K562 (cell line): ENCODE measurements at regions not wholly inside any gene's neighbourhood (a gene's known extent, or its start where the extent isn't known, plus 50 kb on each side); places are given as distances from the start of the nearest gene placed in this dataset.

Experiments
- ILF3 ChIP-seq: fragments of 450-650 bp; IDR thresholded peaks from 2 replicates; pipeline ENCODE4 v1.6.1; 2018; ENCODE audit warnings: antibody characterized with exemption, mild to moderate bottlenecking, moderate library complexity, borderline replicate concordance
- JUNB ChIP-seq: fragments of 450-650 bp; formaldehyde crosslinking; conservative IDR thresholded peaks from 2 replicates; pipeline ENCODE4 v1.4.0; 2020; ENCODE audit warnings: mild to moderate bottlenecking
- KAT7 ChIP-seq: sonication (generic); formaldehyde crosslinking; IDR thresholded peaks from 2 replicates; pipeline ENCODE4 v1.8.0; 2022; ENCODE audit warnings: missing genetic modification reagents, mild to moderate bottlenecking, borderline replicate concordance
- KHSRP ChIP-seq: fragments of 450-650 bp; IDR thresholded peaks from 2 replicates; pipeline ENCODE4 v1.6.1; 2017
- MXD1 ChIP-seq: fragments of 250-450 bp; sonication (Bioruptor Pico); IDR thresholded peaks from 2 replicates; pipeline ENCODE4 v1.8.0; 2021; ENCODE audit warnings: borderline replicate concordance, mild to moderate bottlenecking, moderate library complexity; ENCODE audit not compliant: poor library complexity, severe bottlenecking
- PHF8 ChIP-seq: fragments of 200-600 bp; sonication (generic); IDR thresholded peaks from 2 replicates; pipeline ENCODE4 v1.6.1; 2012; ENCODE audit warnings: mixed run types, mild to moderate bottlenecking, inconsistent platforms, low read length, moderate library complexity, borderline replicate concordance
- SIX5 ChIP-seq, 2 experiments: IDR thresholded peaks; 2 replicates each; pipeline ENCODE4 v1.6.1; 2011; ENCODE audit warnings: low read length in 2 of 2, borderline replicate concordance in 1 of 2, low read depth in 1 of 2, mild to moderate bottlenecking in 1 of 2, moderate library complexity in 1 of 2; ENCODE audit not compliant: insufficient read depth in 1 of 2
- SMARCE1 ChIP-seq: fragments of 450-650 bp; IDR thresholded peaks from 2 replicates; pipeline ENCODE4 v1.7.1; 2016; ENCODE audit warnings: mild to moderate bottlenecking
- SREBF2 ChIP-seq: sonication (generic); formaldehyde crosslinking; IDR thresholded peaks from 2 replicates; pipeline ENCODE4 v1.4.0; 2020; ENCODE audit warnings: mild to moderate bottlenecking, missing genetic modification reagents
- SRF ChIP-seq, 2 experiments: fragments of 250-450, 450-650 bp in 1 of 2; sonication (Bioruptor Pico) in 1 of 2; sonication (generic) in 1 of 2; formaldehyde crosslinking; IDR thresholded peaks; 2 replicates each; pipeline versions ENCODE4 v1.5.0 to v1.5.1; 2020 to 2022; ENCODE audit warnings: mild to moderate bottlenecking in 1 of 2, missing genetic modification reagents in 1 of 2
- THRA ChIP-seq: fragments of 450-650 bp; IDR thresholded peaks from 2 replicates; pipeline ENCODE4 v1.6.1; 2017; ENCODE audit warnings: mild to moderate bottlenecking, moderate library complexity
- ZBTB17 ChIP-seq: fragments of 450-650 bp; formaldehyde crosslinking; IDR thresholded peaks from 2 replicates; pipeline ENCODE4 v1.4.0; 2020; ENCODE audit warnings: mild to moderate bottlenecking
- ZFX ChIP-seq: sonication (generic); formaldehyde crosslinking; IDR thresholded peaks from 2 replicates; pipeline ENCODE4 v1.8.0; 2022; ENCODE audit warnings: mild to moderate bottlenecking, missing genetic modification reagents, moderate library complexity
- ZNF395 ChIP-seq: fragments of 200-800 bp; sonication (Bioruptor generic); IDR thresholded peaks from 2 replicates; pipeline ENCODE4 v1.6.1; 2017; ENCODE audit warnings: missing genetic modification characterization, missing compliant biosample characterization
- ZNF449 ChIP-seq: fragments of 250-450 bp; sonication (Bioruptor Pico); IDR thresholded peaks from 2 replicates; pipeline ENCODE4 v1.8.0; 2022; ENCODE audit warnings: moderate library complexity, mild to moderate bottlenecking, inconsistent platforms
- ZNF699 ChIP-seq: fragments of 250-450 bp; sonication (Bioruptor Pico); IDR thresholded peaks from 2 replicates; pipeline ENCODE4 v1.8.0; 2021; ENCODE audit warnings: mild to moderate bottlenecking, moderate library complexity; ENCODE audit not compliant: insufficient replicate concordance
- ZNF766 ChIP-seq: fragments of 200-800 bp; sonication (Bioruptor generic); conservative IDR thresholded peaks from 2 replicates; pipeline ENCODE4 v1.6.1; 2016; ENCODE audit warnings: missing genetic modification characterization, missing compliant biosample characterization
- TF ChIP-seq, protein P1 (sequence below): fragments of 450-650 bp; IDR thresholded peaks from 2 replicates; pipeline ENCODE4 v1.6.1; 2017; ENCODE audit warnings: antibody characterized with exemption, mild to moderate bottlenecking

DNA sequence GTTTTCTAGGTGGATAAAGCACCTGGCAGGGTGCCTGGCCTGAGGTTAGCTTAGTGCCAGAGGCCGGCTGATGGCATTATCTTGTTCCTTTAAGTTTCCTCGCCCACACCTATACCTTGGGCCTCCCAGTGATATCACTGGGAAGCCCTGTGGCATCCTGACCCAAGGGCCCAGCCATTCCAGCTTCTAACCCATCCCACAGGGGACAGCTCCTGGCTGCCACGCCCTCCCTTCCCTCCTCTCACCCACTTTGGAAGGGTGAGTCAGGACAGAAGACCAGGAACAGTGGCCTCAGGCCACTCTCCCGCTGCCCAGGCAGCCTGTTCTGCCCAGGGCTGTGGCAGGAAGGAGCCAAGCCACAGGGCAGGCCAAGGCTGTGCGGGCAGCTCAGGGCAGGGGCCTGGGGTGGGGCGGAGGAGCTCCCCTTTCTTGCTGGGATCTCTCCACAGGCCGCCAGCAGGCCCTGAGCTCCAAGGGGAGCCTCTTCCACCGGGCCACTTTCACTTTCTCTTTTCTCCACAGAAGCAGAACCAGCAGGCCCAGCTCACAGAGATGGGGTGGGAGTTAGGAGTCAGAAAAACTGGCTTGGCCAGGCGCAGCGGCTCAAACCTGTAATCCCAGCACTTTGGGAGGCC lies 75.1 kb downstream of the IRF2BPL start (continued):
- TF ChIP-seq, protein P1, sequence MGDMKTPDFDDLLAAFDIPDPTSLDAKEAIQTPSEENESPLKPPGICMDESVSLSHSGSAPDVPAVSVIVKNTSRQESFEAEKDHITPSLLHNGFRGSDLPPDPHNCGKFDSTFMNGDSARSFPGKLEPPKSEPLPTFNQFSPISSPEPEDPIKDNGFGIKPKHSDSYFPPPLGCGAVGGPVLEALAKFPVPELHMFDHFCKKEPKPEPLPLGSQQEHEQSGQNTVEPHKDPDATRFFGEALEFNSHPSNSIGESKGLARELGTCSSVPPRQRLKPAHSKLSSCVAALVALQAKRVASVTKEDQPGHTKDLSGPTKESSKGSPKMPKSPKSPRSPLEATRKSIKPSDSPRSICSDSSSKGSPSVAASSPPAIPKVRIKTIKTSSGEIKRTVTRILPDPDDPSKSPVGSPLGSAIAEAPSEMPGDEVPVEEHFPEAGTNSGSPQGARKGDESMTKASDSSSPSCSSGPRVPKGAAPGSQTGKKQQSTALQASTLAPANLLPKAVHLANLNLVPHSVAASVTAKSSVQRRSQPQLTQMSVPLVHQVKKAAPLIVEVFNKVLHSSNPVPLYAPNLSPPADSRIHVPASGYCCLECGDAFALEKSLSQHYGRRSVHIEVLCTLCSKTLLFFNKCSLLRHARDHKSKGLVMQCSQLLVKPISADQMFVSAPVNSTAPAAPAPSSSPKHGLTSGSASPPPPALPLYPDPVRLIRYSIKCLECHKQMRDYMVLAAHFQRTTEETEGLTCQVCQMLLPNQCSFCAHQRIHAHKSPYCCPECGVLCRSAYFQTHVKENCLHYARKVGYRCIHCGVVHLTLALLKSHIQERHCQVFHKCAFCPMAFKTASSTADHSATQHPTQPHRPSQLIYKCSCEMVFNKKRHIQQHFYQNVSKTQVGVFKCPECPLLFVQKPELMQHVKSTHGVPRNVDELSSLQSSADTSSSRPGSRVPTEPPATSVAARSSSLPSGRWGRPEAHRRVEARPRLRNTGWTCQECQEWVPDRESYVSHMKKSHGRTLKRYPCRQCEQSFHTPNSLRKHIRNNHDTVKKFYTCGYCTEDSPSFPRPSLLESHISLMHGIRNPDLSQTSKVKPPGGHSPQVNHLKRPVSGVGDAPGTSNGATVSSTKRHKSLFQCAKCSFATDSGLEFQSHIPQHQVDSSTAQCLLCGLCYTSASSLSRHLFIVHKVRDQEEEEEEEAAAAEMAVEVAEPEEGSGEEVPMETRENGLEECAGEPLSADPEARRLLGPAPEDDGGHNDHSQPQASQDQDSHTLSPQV: peak; percentile 61; the same call in 1 of the 2 replicates
- TF ChIP-seq ZNF395: peak; percentile 74; the same call in 1 of the 2 replicates
- TF ChIP-seq ILF3: no peak
- TF ChIP-seq SREBF2 (CRISPR knock-in tag): no peak
- TF ChIP-seq THRA: no peak
- TF ChIP-seq SMARCE1: peak; percentile 14; the same call in 1 of the 2 replicates
- peak; percentile 23; the same call in 1 of the 2 replicates for TF ChIP-seq PHF8
- no peak for TF ChIP-seq SRF (CRISPR knock-in tag; IDR thresholded peaks at IDR 0.05)
- peak; percentile 79 for TF ChIP-seq ZFX
- no peak for TF ChIP-seq SIX5 (IDR thresholded peaks at IDR 0.05; ENCODE audit: borderline replicate concordance in 1 of 2, insufficient read depth in 1 of 2, low read depth in 1 of 2, low read length in 2 of 2)
- TF ChIP-seq KAT7: no peak
- TF ChIP-seq ZNF699 (CRISPR knock-in tag): no peak
- TF ChIP-seq ZBTB17 (CRISPR knock-in tag): 0 out of 2 replicates have a peak, but pooled peaks have one; percentile 24
- no peak for TF ChIP-seq MXD1 (CRISPR knock-in tag)
- no peak for TF ChIP-seq ZNF449 (CRISPR knock-in tag)
- peak; percentile 36; the same call in 1 of the 2 replicates for TF ChIP-seq ZNF766
- TF ChIP-seq KHSRP: no peak
- no peak for TF ChIP-seq JUNB (CRISPR knock-in tag)
- TF ChIP-seq, all 486 proteins: peak for 11
